ENCODE measurements at regions not wholly inside any gene's neighbourhood (a gene's known extent, or its start where the extent isn't known, plus 50 kb on each side); places are given as distances from the start of the nearest gene placed in this dataset.
A peak's percentile ranks its signal among the peaks of the same experiment; 100 is the strongest.

DNA sequence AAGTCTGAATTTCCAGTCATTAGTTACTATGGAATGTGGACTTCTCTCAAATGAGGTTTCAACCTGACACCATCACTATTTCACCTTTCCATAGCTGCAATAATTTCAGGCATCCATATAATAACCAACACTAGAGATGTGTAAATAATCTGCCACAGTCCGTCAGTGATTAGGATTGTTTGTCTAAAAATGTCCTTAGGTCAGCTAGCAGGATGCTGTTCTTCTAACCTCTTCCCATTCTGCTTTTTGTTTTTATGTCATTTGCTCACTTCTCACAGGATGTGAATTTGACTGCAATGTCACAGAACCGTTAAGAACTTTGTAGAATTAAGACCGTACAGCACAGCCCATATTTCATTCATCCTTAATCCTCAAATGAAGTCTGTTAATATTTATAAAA is 166.4 kb upstream of the RASA1 start:
- no peak for DNase-seq (ENCODE audit: low read depth in 4 of 4, low spot score in 1 of 4)

DNA sequence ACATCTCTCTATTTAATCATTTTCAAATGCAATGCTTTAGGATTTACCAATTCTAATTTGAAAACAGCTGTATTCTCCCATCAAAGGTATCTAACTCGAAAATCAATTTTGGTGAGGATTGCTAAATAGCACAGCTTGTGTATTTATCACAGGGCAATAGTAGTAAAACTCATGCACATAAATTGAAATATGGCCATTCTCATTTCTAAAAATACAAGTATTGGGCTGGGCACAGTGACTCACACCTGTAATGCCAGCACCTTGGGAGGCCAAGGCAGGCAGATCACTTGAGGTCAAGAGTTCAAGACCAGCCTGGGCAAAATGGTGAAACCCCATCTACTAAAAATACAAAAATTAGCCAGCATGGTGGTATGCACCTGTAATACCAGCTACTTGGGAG is 164.8 kb upstream of the RASA1 start:
- DNase-seq (ENCODE audit: low read depth in 4 of 4, low spot score in 1 of 4), result no peak

DNA sequence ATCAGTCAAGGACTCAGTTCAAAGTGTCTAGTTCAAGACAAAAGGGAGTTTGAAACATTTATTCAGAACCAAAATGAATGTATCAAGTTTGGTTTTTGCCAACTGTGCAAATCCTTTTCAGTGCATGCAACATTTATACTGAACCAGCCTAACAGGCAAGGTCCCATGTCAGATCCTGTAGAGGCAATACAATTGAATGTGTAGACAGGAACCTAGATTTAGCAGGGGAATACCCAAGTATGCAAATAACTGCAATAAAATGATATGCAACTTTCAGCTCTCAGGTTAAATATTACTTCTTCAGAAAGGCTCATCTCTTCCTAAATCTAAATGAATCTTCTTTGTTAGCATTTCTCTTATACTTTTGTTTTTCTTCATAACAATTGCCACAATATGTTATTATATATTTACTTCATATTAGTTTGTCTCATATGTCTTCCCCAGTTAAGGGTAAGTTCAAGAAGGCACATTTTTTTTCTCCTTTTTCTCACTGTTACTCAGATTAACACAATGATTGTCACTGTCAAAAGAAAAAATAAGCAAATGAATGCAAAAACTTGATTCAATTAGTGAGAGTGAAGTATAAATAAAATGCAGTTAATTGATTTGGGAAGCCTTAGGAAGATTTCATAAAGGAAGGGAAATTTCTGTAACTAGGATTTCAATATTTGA is 163.9 kb upstream of the RASA1 start:
- no peak for DNase-seq (ENCODE audit: low read depth in 4 of 4, low spot score in 1 of 4)

DNA sequence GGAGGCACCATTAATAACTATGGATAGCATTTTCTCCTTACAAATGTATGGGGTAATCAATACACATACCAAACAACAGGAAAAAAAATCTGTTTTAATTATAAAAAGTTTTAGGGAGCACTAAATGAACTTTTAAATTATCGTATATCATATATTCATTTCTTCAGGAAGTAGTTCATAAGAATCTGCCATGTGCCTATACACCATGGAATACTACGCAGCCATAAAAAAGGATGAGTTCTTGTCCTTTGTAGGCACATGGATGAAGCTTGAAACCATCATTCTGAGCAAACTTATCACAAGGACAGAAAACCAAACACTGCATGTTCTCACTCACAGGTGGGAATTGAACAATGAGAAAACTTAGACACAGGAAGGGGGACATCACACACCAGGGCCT is 162.1 kb upstream of the RASA1 start:
- no peak for DNase-seq (ENCODE audit: low read depth in 4 of 4, low spot score in 1 of 4)

DNA sequence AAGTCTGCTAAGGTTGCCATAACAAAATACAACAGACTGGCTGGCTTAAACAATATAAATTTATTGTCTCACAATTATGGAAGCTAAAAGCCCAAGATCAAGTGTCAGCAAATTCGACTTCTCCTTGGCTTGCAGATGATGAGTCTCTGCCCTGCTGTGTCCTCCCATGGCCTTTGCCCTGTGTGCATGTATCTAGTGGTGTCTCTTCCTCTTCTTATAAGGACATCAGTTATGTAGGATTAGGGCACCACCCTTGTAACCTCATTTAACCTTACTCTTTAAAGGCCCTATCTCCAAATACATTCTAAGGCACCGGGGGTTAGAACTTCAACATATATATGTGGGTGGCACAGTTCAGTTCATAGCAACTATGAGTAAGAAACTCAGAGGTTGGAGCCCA is 157.9 kb upstream of the RASA1 start:
- DNase-seq (ENCODE audit: low read depth in 4 of 4, low spot score in 1 of 4), result no peak

DNA sequence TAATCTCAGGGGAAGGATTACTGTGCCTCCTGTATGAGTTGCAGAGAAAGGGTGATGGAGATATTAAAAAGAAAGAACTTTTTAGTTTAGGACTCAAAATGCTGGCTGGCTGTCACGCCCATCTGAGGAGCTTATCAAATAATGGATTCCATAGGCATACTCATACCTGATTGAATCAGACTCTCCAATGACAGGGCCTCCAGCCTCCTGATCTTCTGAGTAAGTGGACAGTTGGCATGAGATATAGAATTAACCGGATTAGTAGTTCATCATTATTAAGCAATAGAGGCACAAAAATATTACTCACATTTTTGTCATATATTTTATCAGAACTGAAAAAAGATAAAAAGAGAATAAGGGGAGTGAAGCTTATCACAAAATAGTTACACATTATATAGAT is 157.0 kb upstream of the RASA1 start:
- DNase-seq (ENCODE audit: low read depth in 4 of 4, low spot score in 1 of 4), result no peak

DNA sequence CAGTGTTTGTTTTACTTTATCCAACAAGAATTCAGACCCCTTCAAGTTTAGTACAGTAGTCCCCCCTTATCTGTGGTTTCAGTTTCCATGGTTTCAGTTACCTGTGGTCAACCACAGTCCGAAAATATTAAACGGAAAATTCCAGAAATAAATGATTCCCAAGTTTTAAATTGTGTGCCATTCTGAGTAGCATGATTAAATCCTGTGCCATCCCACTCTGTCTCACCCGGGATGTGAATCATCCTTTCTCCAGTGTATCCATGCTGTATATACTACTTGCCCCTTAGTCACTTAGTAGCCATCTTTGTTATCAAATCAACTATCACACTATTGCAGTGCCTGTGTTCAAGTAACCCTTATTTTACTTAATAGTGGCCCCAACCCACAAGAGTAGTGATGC is 153.8 kb upstream of the RASA1 start:
- DNase-seq (ENCODE audit: low read depth in 4 of 4, low spot score in 1 of 4), result no peak

DNA sequence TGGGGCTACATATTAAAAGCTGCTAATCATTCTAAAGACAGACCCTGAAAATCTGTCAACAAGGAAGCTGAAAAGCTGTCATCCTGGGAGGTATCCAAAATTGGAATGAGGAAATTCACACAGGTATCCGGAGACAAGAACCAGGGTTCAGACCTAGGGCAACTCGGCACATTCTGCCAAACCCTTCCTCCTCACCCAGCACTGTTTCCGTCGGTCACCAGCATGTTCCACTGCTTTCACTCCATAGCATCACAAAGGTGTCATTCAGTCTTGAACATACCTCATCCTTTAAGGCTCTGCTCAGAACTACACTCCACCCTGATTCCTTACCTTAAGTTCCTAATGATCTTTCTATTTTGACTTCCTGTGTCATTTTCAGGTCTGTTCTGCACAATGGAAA is 153.1 kb upstream of the RASA1 start:
- DNase-seq (ENCODE audit: low read depth in 4 of 4, low spot score in 1 of 4), result no peak

DNA sequence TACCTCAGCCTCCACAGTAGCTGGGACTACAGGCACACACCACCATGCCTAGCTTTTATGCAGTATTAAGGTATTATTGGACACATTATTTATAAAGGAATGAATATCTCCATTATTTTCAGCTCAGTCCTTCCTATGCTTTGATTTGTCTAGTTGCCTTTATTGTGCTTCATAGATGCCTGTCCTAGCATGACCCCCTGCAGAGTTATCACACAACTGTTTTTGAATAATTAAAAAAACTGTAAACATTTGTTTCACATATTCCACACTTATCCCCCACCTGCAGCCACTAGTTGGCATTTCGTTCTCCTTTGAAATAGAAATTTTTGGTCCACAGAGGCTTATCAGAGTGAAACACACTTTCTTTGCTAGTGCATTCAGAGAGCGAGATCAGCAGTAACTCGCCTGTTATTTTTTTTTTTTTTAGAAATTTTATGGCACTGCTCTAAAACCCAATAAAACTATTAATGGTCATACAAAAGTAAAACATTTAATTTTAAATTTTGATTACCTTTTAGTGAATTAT is 151.8 kb upstream of the RASA1 start:
- DNase-seq (ENCODE audit: low read depth in 4 of 4, low spot score in 1 of 4), result no peak

DNA sequence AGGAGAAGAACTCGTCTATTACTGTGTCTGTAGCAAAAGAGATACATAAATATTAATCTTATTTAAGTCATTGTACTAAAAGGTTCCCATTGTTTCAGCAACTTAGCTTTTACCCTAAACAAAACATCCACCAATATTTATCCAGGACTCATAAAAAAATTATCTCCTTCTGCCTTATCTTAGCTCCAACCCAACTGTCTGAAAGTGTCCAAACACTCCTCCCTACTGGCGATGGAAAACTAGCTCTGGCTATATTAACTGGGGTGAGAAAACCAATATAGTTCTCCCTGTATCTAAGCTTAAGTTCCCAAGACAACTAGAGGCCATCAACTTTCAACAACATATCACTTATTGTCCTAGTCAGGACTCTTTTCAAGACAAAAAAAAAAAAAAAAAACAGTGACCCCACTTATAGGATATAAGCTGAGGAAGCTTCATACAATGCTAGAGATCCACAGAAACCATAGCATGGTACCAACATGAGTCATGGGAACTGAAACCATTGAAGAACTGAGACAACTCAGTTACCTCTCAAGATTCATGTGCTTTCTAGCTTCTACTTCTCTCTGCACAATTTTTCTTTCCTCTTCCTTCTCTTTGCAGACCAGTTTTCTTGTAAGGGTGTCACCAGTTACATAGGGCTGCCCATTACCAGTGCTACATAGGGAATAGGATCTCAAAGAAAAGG is 150.7 kb upstream of the RASA1 start:
- no peak for DNase-seq (ENCODE audit: low read depth in 4 of 4, low spot score in 1 of 4)

DNA sequence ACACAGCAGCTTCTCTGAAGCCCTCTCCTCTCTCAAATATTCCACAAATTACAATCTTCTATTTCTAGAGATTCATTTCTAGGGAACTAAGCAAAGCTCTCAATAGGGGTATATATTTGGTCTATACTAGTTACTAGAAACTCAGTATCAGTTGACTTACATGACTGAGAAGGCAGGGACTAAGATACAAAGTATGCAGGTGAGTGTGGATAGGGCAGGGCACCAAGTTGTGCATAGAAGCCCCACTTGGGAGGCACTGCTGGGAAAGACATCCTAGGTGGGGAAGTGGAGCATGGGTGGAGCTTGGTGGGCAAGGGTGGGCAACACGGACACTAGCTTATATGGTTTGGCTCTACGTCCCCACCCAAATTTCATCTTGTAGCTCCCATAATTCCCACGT is 148.1 kb upstream of the RASA1 start:
- no peak for DNase-seq (ENCODE audit: low read depth in 4 of 4, low spot score in 1 of 4)

DNA sequence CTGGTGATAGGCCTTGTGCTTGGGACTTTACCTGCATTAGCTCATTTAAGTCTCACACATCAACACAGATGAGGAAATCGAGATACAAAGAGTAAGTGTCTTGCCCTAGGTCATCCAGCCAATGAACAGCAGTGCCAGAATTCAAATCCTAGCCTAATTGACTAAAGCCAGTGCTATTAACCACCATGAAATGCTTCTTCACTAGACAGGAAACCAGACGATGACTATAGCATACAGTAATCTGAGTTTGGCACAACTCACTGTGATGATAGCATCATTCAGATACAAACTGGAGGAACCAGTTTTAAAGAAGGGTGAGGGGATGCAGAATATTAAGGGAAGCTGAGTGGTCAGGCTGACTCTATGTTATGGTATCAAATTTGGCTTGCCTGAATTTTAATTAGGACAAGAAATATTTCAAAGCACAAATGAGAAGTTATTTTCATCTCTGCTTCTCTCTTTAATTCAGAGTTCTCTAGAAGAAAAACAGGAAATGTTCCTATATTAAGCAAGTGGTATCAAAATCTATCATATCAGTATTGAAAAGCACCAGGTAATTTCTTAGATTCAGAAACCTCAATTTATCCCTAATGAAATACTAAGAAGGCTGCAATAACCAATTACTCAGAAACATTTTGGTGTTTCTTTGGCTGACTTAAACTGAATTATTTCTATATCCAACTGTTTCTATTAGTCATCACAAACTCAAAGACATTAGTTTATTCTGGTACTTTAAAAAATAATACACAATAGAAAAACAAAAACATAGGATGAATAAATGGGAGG is 147.0 kb upstream of the RASA1 start:
- no peak for DNase-seq (ENCODE audit: low read depth in 4 of 4, low spot score in 1 of 4)

DNA sequence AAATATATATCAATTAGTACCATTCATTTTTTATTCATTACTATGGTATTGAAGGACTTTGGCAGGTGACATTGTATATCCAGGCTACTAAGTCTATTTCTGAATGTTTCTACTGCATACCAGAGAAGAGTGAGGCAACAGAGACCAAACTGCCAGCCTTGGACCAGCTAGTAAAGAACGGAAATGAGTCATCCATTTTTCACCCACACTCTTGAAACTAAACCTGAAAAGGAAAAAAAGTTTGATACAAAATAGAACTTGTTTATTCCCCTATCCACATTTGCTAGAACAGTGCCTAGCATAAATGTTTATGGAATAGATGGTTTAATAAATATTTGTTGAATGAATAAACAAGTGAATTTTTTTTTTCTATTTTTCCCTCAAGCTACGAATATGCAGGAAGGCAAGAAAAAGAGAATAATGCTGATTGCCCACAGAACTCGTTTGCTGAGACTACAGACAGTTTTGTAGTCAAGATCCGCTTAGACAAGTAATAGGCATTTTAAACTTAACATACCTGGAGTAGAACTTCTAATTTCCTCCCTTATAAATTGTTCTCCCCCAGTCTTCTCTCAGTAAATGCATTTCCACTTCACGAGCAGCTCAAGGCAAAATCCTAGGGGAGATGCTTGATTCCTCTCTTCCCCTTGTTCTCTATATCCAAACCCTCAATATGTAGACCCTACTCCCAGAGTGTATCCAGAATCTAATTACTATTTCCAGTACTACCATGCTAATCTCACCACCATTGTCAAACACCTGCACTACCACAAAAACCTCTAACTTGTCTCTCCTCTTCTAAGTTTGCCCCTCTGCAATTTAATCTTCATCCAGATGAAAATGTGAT is 146.2 kb upstream of the RASA1 start:
- peak in 2 of 4 experiments; percentile 11 to 14 for DNase-seq (ENCODE audit: low read depth in 4 of 4, low spot score in 1 of 4)

DNA sequence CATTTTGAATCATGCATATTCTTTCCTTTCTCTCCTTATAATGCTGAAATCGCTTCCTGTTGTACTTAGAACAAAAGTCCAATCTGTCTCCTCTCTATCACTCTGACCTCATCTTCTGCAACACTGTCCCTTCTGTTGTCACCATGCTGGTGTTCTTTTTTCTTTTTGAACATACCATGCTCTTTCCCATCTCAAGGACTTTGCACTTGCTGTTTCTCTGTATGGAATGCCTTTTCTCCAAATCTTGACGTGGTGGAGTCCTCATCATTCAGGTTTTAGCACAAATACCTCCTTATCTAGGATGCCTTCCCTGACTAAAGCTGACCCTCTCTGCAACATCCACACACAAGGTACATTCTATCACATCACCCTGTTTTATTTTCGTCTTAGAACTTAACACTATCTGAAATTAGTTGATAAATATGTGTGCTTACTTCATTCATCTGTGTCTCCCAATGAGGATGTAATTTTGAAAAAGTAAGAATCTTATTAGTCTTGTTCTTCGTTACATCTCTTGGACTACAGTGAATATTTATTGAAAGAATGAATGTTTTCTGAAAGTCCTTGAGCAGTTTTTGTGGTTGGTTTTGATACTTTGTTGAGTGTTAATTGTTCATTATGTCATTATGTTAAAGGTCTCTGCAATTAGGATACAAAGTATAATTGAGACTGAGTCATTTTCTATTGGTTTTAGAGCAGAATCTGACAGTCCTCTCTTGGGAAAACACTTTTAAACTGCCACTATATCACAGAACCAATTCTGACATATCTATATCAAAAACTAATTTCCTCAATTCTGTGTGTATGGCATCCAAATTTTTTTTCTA is 145.3 kb upstream of the RASA1 start:
- DNase-seq (ENCODE audit: low read depth in 4 of 4, low spot score in 1 of 4), result no peak

DNA sequence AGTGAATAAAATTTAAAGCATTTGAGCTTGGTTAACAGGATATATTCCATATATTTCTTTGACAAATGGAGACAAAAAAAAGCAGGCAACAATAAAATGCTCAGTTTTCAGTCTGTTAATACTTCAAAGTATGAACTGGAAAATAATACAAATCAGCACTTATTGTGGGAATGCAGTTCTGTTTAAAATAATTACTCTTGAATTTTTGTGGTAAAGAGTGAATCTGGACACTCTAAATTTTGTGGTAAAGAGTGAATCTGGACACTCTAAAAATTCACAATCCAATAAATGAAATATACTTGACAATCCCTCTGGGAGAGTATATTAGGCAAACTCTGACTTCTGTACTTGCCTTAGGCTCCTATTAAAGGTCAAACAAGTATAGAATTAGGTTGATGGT is 141.9 kb upstream of the RASA1 start:
- DNase-seq (ENCODE audit: low read depth in 4 of 4, low spot score in 1 of 4), result no peak

DNA sequence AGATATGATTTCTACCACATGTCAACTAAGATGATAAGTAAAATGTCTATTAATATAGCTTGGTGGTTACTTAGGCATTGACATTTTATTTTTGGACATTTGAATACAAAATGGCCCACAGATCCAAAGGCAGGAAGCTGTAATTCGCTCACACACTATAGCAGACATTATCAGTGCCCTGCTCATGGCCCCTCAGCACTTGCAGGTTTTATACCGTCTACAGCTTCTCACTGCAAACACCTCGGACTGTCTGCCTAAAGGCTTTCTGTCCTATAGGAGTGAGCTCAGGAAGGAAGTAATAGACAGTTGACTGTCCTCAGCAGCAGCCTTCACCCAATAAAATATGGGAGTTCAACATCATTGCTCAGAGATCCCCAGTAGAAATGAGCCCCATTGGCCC is 140.8 kb upstream of the RASA1 start:
- no peak for DNase-seq (ENCODE audit: low read depth in 4 of 4, low spot score in 1 of 4)

DNA sequence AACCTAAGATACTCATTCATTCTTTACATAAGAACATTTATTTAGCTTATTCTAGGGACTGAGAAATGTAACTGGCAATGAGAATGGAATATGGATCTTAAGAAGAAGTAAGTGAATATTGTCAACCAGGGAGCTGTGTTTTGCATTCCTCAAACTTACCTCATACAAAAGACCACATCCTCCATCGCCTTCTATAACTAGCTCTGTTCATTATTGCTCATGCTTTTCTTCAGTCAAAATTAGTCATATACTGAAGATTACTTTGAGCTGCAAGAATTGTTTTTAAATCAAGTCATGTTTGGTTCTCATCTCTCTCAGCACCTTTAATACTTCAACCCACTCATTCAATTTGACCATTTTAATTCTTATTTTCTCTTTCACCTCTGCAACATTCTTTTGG is 140.3 kb upstream of the RASA1 start:
- DNase-seq (ENCODE audit: low read depth in 4 of 4, low spot score in 1 of 4), result no peak

DNA sequence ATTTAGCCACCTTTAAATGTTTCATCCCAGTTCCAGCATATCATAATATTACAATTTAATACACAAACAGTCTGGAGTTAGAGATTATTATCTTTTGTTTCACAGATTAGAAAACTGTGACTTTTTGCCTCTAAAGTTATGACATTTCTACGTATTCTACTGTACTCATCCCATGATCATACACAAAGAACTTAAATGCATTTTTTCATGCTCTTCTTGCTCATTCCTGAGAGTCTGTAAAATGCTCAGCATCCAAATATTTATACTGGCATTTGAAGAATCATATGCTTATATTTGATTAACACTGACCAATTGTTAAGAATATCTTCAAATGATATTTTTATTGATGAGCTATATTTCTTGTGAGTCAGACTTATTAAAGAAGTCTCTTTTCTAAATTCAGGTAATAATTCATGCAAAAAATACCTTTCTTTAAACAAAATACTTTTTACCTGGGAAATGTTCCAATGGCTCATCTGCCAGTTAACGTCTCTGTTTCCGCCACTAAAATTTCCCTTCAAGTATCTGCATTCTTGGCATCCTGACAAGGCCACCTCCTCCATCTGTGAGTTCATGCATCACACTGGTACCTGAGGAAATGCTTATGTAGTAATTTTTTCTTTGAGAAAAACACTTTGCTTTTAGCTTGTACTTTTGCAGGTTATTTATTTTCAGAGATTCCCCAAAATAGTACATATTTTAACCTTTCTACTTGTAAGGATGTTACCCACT is 139.6 kb upstream of the RASA1 start:
- DNase-seq (ENCODE audit: low read depth in 4 of 4, low spot score in 1 of 4), result no peak

DNA sequence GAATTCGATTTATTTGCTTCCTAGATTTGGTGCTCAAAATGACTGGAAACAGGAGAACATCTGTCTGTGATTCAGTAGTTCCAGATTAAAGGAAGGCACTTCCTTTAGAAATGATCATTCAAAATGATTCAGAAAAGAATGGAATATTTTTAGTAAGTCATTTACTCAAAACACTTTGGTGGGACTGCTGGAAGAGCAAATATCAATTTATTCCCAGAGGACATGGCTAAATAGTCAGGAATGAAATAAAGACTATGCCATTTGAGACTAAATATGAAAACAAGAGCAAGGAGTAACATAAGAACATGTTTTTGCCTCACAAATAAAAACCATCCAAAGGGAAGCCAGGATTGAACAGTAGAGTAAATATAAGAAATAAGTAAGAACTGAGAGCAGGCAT is 138.6 kb upstream of the RASA1 start:
- no peak for DNase-seq (ENCODE audit: low read depth in 4 of 4, low spot score in 1 of 4)

DNA sequence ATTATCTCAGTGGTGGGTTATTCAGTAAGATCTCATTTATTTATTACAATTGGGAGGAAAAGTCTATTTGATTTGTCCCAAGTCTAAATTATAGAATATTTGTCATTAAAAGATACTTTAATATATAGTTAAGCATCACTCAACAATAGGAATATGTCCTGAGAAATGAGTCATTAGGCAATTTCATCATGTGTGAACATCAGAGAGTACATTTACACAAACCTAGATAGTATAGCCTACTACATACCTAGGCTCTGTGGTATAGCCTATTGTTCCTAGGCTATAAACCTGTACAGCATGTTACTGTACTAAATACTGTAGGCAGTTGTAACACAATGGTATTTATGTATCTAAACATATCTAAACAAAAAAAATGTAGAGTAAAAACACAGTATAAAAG is 135.0 kb upstream of the RASA1 start:
- no peak for DNase-seq (ENCODE audit: low read depth in 4 of 4, low spot score in 1 of 4)
